Gastrocnemius medialis (tissue), 4 donors: ENCODE measurements at regions not wholly inside any gene's neighbourhood (a gene's known extent, or its start where the extent isn't known, plus 50 kb on each side); places are given as distances from the start of the nearest gene placed in this dataset.
"Not testable (repeated sequence)": the region's sequence is repeated elsewhere in the genome, so short reads cannot be mapped to it uniquely, and the experiment has no call there.

Experiments
- ATAC-seq, 2 donors: fragments of 150-250 bp; one replicate each; pipeline ENCODE4 v1.9.1; 2016
- DNase-seq, 2 donors: peaks; one replicate each; pipeline ENCODE4 v3.0.0-alpha.2; 2019
- H3K27ac ChIP-seq, 4 donors: fragments of 200-600 bp; sonication (generic); 1 replicate in 1 of 4; 2 replicates in 3 of 4; pipeline ENCODE4 v1.5.1; 2016 to 2018; ENCODE audit warnings: mild to moderate bottlenecking in 2 of 4, moderate library complexity in 1 of 4
- H3K27me3 ChIP-seq, 3 donors: fragments of 200-600 bp; sonication (generic) in 2 of 3; 1 replicate in 1 of 3; 2 replicates in 2 of 3; pipeline versions ENCODE4 v1.5.1 to v1.6.0; 2016 to 2019; ENCODE audit warnings: mild to moderate bottlenecking in 1 of 3, moderate library complexity in 1 of 3
- H3K36me3 ChIP-seq, 2 donors: fragments of 200-600 bp; sonication (generic) in 1 of 2; one replicate each; pipeline ENCODE4 v1.5.1; 2017 to 2018
- H3K4me1 ChIP-seq, 2 donors: fragments of 200-600 bp; sonication (generic) in 1 of 2; one replicate each; pipeline ENCODE4 v1.5.1; 2016 to 2017; ENCODE audit warnings: mild to moderate bottlenecking in 2 of 2
- H3K4me3 ChIP-seq, 4 donors: fragments of 200-600 bp; sonication (generic) in 3 of 4; 1 replicate in 1 of 4; 2 replicates in 3 of 4; pipeline ENCODE4 v1.5.1; 2016 to 2019; ENCODE audit warnings: mild to moderate bottlenecking in 2 of 4
- H3K9me3 ChIP-seq, 3 donors: fragments of 200-600 bp; sonication (generic) in 2 of 3; 1 replicate in 1 of 3; 2 replicates in 2 of 3; pipeline ENCODE4 v1.5.1; 2016 to 2019
- CTCF ChIP-seq, 5 experiments: fragments of 450-650 bp in 3 of 5; fragments of 200-600 bp in 2 of 5; sonication (generic) in 2 of 5; IDR thresholded peaks in 4 of 5; conservative IDR thresholded peaks in 1 of 5; 1 replicate in 4 of 5; 2 replicates in 1 of 5; pipeline ENCODE4 v1.5.1; 2016 to 2019; ENCODE audit warnings: antibody characterized with exemption in 5 of 5, mild to moderate bottlenecking in 3 of 5, moderate library complexity in 3 of 5
- POLR2A ChIP-seq, 2 donors: fragments of 450-650 bp; IDR thresholded peaks; one replicate each; pipeline ENCODE4 v1.6.1; 2017; ENCODE audit warnings: antibody characterized with exemption in 2 of 2, mild to moderate bottlenecking in 2 of 2, moderate library complexity in 2 of 2
- in situ Hi-C, 4 donors: fragments of 200-750 bp; cut with MboI; loops; one replicate each; pipeline versions ENCODE4 v1.15.0 to v1.8.0; 2017; ENCODE audit warnings: low sequenced_read_pairs in 4 of 4
- intact Hi-C: fragments of 100-400 bp; cut with DNase I; formaldehyde crosslinking; loops from one replicate; pipeline ENCODE4 v1.15.1; 2023; ENCODE audit warnings: low total_unique reads

GRCh38 chr18:79603321-79604204, 76.0 kb upstream of the CTDP1 start:
- Histone ChIP-seq H3K4me3 (no peak overlapping the region), H3K27ac (no peak overlapping the region), H3K9me3 (no peaks in the 10 kb centered on the region), H3K27me3 (no peaks in the 10 kb centered on the region), H3K36me3 (no peaks in the 10 kb centered on the region), H3K4me1 (no peaks in the 10 kb centered on the region)
- intact Hi-C loops = no loop called here
- no peak for ATAC-seq
- DNase-seq = no peak
- TF ChIP-seq POLR2A (IDR thresholded peaks at IDR 0.05) = no peak
- in situ Hi-C loops = no loop called here

- Histone ChIP-seq H3K9me3 (no peaks in the 10 kb centered on the region), H3K4me1 (no peaks in the 10 kb centered on the region), H3K36me3 (no peaks in the 10 kb centered on the region), H3K4me3 (no peak overlapping the region), H3K27ac (no peak overlapping the region), H3K27me3 (peaks cover 0 to 3% (median 0%) of the 10 kb centered on the region in 3 donors)
- ATAC-seq (no peak), DNase-seq (no peak)
- TF ChIP-seq CTCF (IDR thresholded peaks at IDR 0.05 in 4 of 5, conservative IDR thresholded peaks at IDR 0.05 in 1 of 5) (no peak), POLR2A (IDR thresholded peaks at IDR 0.05) (no peak)
- intact Hi-C loops (no loop called here), in situ Hi-C loops (no loop called here)
Observed at GRCh38 chr18:79604205-79604912, 75.2 kb upstream of the CTDP1 start.

GRCh38 chr18:79604913-79605880, 74.4 kb upstream of the CTDP1 start:
- ATAC-seq (no peak), DNase-seq (no peak)
- Histone ChIP-seq H3K4me3 (no peak overlapping the region), H3K36me3 (no peaks in the 10 kb centered on the region), H3K27ac (no peak overlapping the region), H3K9me3 (no peaks in the 10 kb centered on the region), H3K27me3 (peaks cover 0 to 3% (median 0%) of the 10 kb centered on the region in 3 donors), H3K4me1 (no peaks in the 10 kb centered on the region)
- intact Hi-C loops = no loop called here
- TF ChIP-seq CTCF (IDR thresholded peaks at IDR 0.05 in 4 of 5, conservative IDR thresholded peaks at IDR 0.05 in 1 of 5) (no peak), POLR2A (IDR thresholded peaks at IDR 0.05) (no peak)
- in situ Hi-C loops = no loop called here

GRCh38 chr18:79606071-79606470, 73.5 kb upstream of the CTDP1 start:
- H3K4me1 ChIP-seq, intact Hi-C loops, H3K27ac ChIP-seq, ATAC-seq, H3K4me3 ChIP-seq, DNase-seq, H3K9me3 ChIP-seq, in situ Hi-C loops, H3K36me3 ChIP-seq, H3K27me3 ChIP-seq: not testable (repeated sequence)

GRCh38 chr18:79606621-79607331, 72.8 kb upstream of the CTDP1 start:
- no peak for TF ChIP-seq POLR2A (IDR thresholded peaks at IDR 0.05)
- no peak for TF ChIP-seq CTCF (IDR thresholded peaks at IDR 0.05 in 4 of 5, conservative IDR thresholded peaks at IDR 0.05 in 1 of 5)
- in situ Hi-C loops (no loop called here), intact Hi-C loops (no loop called here)
- DNase-seq (no peak), ATAC-seq (no peak)
- Histone ChIP-seq H3K4me1 (no peaks in the 10 kb centered on the region), H3K9me3 (no peaks in the 10 kb centered on the region), H3K4me3 (no peak overlapping the region), H3K36me3 (no peaks in the 10 kb centered on the region), H3K27ac (no peak overlapping the region), H3K27me3 (peaks cover 0 to 3% (median 2%) of the 10 kb centered on the region in 3 donors)
